ENCODE measurements at regions not wholly inside any gene's neighbourhood (a gene's known extent, or its start where the extent isn't known, plus 50 kb on each side); places are given as distances from the start of the nearest gene placed in this dataset.

DNA sequence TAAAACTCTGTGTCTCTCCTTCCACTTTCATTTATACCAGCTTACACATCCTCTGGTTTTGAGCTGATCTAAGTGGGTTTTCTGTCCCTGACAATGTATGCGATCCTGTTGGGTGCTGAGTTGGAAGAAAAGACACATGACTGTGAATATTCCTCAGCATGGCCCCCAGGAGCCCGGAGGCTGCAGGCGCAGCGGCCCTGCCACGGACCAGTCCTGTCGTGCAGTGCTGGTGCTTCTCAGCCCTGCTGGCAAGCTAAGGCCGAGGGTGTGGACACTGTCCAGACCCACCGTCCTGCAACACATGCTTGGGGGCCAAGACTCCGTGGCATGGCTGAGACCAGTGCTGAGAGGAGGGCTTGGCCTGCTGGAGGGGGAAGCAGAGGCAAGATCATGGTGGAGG lies 328.9 kb upstream of the IRX2 start:
- TF ChIP-seq USF2 (CRISPR knock-in tag; IDR thresholded peaks at IDR 0.05) (no peak), ZNF121 (CRISPR knock-in tag; conservative IDR thresholded peaks at IDR 0.05) (no peak), OTX1 (CRISPR knock-in tag; IDR thresholded peaks at IDR 0.05) (no peak), MTA3 (IDR thresholded peaks at IDR 0.05; ENCODE audit: borderline replicate concordance) (no peak)
- TF ChIP-seq, protein P1, sequence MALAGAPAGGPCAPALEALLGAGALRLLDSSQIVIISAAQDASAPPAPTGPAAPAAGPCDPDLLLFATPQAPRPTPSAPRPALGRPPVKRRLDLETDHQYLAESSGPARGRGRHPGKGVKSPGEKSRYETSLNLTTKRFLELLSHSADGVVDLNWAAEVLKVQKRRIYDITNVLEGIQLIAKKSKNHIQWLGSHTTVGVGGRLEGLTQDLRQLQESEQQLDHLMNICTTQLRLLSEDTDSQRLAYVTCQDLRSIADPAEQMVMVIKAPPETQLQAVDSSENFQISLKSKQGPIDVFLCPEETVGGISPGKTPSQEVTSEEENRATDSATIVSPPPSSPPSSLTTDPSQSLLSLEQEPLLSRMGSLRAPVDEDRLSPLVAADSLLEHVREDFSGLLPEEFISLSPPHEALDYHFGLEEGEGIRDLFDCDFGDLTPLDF (CRISPR knock-in tag; IDR thresholded peaks at IDR 0.05) = no peak
- TF ChIP-seq, protein P2, sequence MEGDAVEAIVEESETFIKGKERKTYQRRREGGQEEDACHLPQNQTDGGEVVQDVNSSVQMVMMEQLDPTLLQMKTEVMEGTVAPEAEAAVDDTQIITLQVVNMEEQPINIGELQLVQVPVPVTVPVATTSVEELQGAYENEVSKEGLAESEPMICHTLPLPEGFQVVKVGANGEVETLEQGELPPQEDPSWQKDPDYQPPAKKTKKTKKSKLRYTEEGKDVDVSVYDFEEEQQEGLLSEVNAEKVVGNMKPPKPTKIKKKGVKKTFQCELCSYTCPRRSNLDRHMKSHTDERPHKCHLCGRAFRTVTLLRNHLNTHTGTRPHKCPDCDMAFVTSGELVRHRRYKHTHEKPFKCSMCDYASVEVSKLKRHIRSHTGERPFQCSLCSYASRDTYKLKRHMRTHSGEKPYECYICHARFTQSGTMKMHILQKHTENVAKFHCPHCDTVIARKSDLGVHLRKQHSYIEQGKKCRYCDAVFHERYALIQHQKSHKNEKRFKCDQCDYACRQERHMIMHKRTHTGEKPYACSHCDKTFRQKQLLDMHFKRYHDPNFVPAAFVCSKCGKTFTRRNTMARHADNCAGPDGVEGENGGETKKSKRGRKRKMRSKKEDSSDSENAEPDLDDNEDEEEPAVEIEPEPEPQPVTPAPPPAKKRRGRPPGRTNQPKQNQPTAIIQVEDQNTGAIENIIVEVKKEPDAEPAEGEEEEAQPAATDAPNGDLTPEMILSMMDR (IDR thresholded peaks at IDR 0.05 in 2 of 3, conservative IDR thresholded peaks at IDR 0.05 in 1 of 3; ENCODE audit: insufficient read depth in 2 of 3, low read depth in 1 of 3, low read length in 3 of 3) = no peak
